ENCODE measurements at regions not wholly inside any gene's neighbourhood (a gene's known extent, or its start where the extent isn't known, plus 50 kb on each side); places are given as distances from the start of the nearest gene placed in this dataset.
"Not testable (repeated sequence)": the region's sequence is repeated elsewhere in the genome, so short reads cannot be mapped to it uniquely, and the experiment has no call there.

- no peak overlapping the region for H3K4me3 ChIP-seq
Observed at GRCh38 chr3:150127011-150127490, 156.4 kb upstream of the PFN2 start.

GRCh38 chr3:150124142-150124541 lies 153.4 kb upstream of the PFN2 start:
- H3K9me2 ChIP-seq (replicated peaks; ENCODE audit: insufficient read depth), result no peaks in the 10 kb centered on the region
- H2AFZ ChIP-seq, result no peak overlapping the region
- no peak for TF ChIP-seq CTCF (IDR thresholded peaks at IDR 0.05; ENCODE audit: poor library complexity)
- no peak for TF ChIP-seq EZH2phosphoT487 (IDR thresholded peaks at IDR 0.05; ENCODE audit: low read depth, severe bottlenecking, unreplicated experiment)
- TF ChIP-seq EZH2 (IDR thresholded peaks at IDR 0.05; ENCODE audit: borderline replicate concordance), result no peak
- DNase-seq (ENCODE audit: low spot score), result no peak
- 78% methylated on average over 2 of the region's 2 CpGs for WGBS (ENCODE audit: low lambda C conversion rate, missing lambda C conversion rate)
- H3K36me3 ChIP-seq (replicated peaks; ENCODE audit: insufficient read depth, low read depth), result no peaks in the 10 kb centered on the region
- no peaks in the 10 kb centered on the region for H3K9me3 ChIP-seq (ENCODE audit: low read depth)
- no peaks in the 10 kb centered on the region for H3K4me1 ChIP-seq (ENCODE audit: insufficient read depth)
- no peak overlapping the region for H3K27ac ChIP-seq
- H3K4me3 ChIP-seq, result no peak overlapping the region
- no peaks in the 10 kb centered on the region for H3K27me3 ChIP-seq
- no peak overlapping the region for H3K4me2 ChIP-seq
- no peaks in the 10 kb centered on the region for H4K20me1 ChIP-seq (ENCODE audit: insufficient read depth, poor library complexity, severe bottlenecking)
- H3K79me2 ChIP-seq, result no peaks in the 10 kb centered on the region

More at GRCh38 chr3:150127011-150127490, 156.4 kb upstream of the PFN2 start:
- no peak for TF ChIP-seq CTCF (IDR thresholded peaks at IDR 0.05; ENCODE audit: poor library complexity)
- no peak for TF ChIP-seq EZH2 (IDR thresholded peaks at IDR 0.05; ENCODE audit: borderline replicate concordance)
- TF ChIP-seq EZH2phosphoT487 (IDR thresholded peaks at IDR 0.05; ENCODE audit: low read depth, severe bottlenecking, unreplicated experiment), result no peak
- no peaks in the 10 kb centered on the region for H3K4me1 ChIP-seq (ENCODE audit: insufficient read depth)
- no peak overlapping the region for H2AFZ ChIP-seq
- no peaks in the 10 kb centered on the region for H3K36me3 ChIP-seq (replicated peaks; ENCODE audit: insufficient read depth, low read depth)
- H3K9me3 ChIP-seq (ENCODE audit: low read depth), result no peaks in the 10 kb centered on the region
- no peak overlapping the region for H3K4me2 ChIP-seq
- H3K9me2 ChIP-seq (replicated peaks; ENCODE audit: insufficient read depth), result no peaks in the 10 kb centered on the region
- H4K20me1 ChIP-seq (ENCODE audit: insufficient read depth, poor library complexity, severe bottlenecking), result no peaks in the 10 kb centered on the region
- H3K27me3 ChIP-seq, result no peaks in the 10 kb centered on the region
- WGBS (ENCODE audit: low lambda C conversion rate, missing lambda C conversion rate), result 75% methylated on average over 7 of the region's 7 CpGs
- no peak for DNase-seq (ENCODE audit: low spot score)
- H3K27ac ChIP-seq, result no peak overlapping the region
- H3K79me2 ChIP-seq, result no peaks in the 10 kb centered on the region

- not testable (repeated sequence) for H3K9me3 ChIP-seq (ENCODE audit: low read depth); H3K79me2 ChIP-seq; H3K4me3 ChIP-seq; H3K36me3 ChIP-seq (replicated peaks; ENCODE audit: insufficient read depth, low read depth); H3K27ac ChIP-seq; H3K9me2 ChIP-seq (replicated peaks; ENCODE audit: insufficient read depth); DNase-seq (ENCODE audit: low spot score); H3K4me2 ChIP-seq; H4K20me1 ChIP-seq (ENCODE audit: insufficient read depth, poor library complexity, severe bottlenecking); H3K4me1 ChIP-seq (ENCODE audit: insufficient read depth); H2AFZ ChIP-seq; H3K27me3 ChIP-seq
- WGBS (ENCODE audit: low lambda C conversion rate, missing lambda C conversion rate), result 79% methylated on average over 2 of the region's 2 CpGs
Observed at GRCh38 chr3:150123249-150123648, 152.6 kb upstream of the PFN2 start.

- H4K20me1 ChIP-seq (ENCODE audit: insufficient read depth, poor library complexity, severe bottlenecking), result no peaks in the 10 kb centered on the region
- H3K9me2 ChIP-seq (replicated peaks; ENCODE audit: insufficient read depth), result no peaks in the 10 kb centered on the region
- H3K27me3 ChIP-seq, result no peaks in the 10 kb centered on the region
- no peak overlapping the region for H3K4me3 ChIP-seq
- no peak overlapping the region for H2AFZ ChIP-seq
- no peak for DNase-seq (ENCODE audit: low spot score)
- H3K4me1 ChIP-seq (ENCODE audit: insufficient read depth), result no peaks in the 10 kb centered on the region
- no peaks in the 10 kb centered on the region for H3K9me3 ChIP-seq (ENCODE audit: low read depth)
- H3K79me2 ChIP-seq, result no peaks in the 10 kb centered on the region
- no peaks in the 10 kb centered on the region for H3K36me3 ChIP-seq (replicated peaks; ENCODE audit: insufficient read depth, low read depth)
- no peak overlapping the region for H3K27ac ChIP-seq
- WGBS (ENCODE audit: low lambda C conversion rate, missing lambda C conversion rate), result 86% methylated on average over 1 of the region's 1 CpG
- TF ChIP-seq EZH2 (IDR thresholded peaks at IDR 0.05; ENCODE audit: borderline replicate concordance) (no peak), CTCF (IDR thresholded peaks at IDR 0.05; ENCODE audit: poor library complexity) (no peak), EZH2phosphoT487 (IDR thresholded peaks at IDR 0.05; ENCODE audit: low read depth, severe bottlenecking, unreplicated experiment) (no peak)
- no peak overlapping the region for H3K4me2 ChIP-seq
Observed at GRCh38 chr3:150118219-150118618, 147.5 kb upstream of the PFN2 start.

Measured in hepatocyte (in vitro differentiated cells).